GM12878 (cell line): ENCODE measurements at regions not wholly inside any gene's neighbourhood (a gene's known extent, or its start where the extent isn't known, plus 50 kb on each side); places are given as distances from the start of the nearest gene placed in this dataset.

Experiments used
- ATAC-seq: fragments of 200-7000 bp; cut with Tn5 transposase; 3 replicates; pipeline ENCODE4 v1.9.1; 2020; ENCODE audit warnings: mild to moderate bottlenecking, moderate library complexity
- BruUV-seq: library from RNA; stranded (reverse); fragments of 400-500 nt; replicated peaks from 2 replicates; lab custom pipeline; 2021; lab: Mats Ljungman, UMichigan
- CTCF ChIA-PET: fragments of 300-600 bp; sonication (Branson Sonifier 250); formaldehyde crosslinking; extraction: SDS; loops from one replicate; lab custom pipeline; 2021; ENCODE audit warnings: inconsistent platforms; lab: Yijun Ruan, JAX
- POLR2A ChIA-PET: fragments of 350-600 bp; formaldehyde crosslinking; extraction: SDS; loops from one replicate; lab custom pipeline; 2021; ENCODE audit warnings: inconsistent platforms; lab: Charles Lee
- RAD21 ChIA-PET: fragments of 300-600 bp; sonication (Branson Sonifier 250); formaldehyde crosslinking; loops from one replicate; lab custom pipeline; 2023; ENCODE audit warnings: antibody characterized with exemption; ENCODE audit not compliant: unreplicated experiment; lab: Charles Lee
- SMC1A ChIA-PET: fragments of 300-600 bp; sonication (Branson Sonifier 250); formaldehyde crosslinking; loops from one replicate; lab custom pipeline; 2023; ENCODE audit not compliant: unreplicated experiment, uncharacterized antibody; lab: Charles Lee
- DNase-seq: peaks from one replicate; pipeline ENCODE4 v3.0.0-alpha.2; 2011; ENCODE audit warnings: low read depth, low spot score
- FAIRE-seq: peaks from 3 replicates; lab custom pipeline; 2011; peaks lifted over from hg19 to GRCh38; lab: Jason Lieb, UNC
- H2AFZ ChIP-seq: 2 replicates; pipeline ENCODE4 v1.6.0; 2011; ENCODE audit warnings: low read depth, low read length, control low read depth; ENCODE audit not compliant: control insufficient read depth
- H3K27ac ChIP-seq: 2 replicates; pipeline ENCODE4 v1.5.1; 2011; ENCODE audit warnings: control low read depth; ENCODE audit not compliant: control insufficient read depth, insufficient read depth
- H3K27me3 ChIP-seq, 2 experiments: replicated peaks in 1 of 2; 2 replicates each; pipeline versions ENCODE4 v1.6.0 to v1.6.1; 2011; ENCODE audit warnings: low read length in 1 of 2; ENCODE audit not compliant: control insufficient read depth in 2 of 2, insufficient read depth in 2 of 2
- H3K36me3 ChIP-seq, 2 experiments: 2 replicates each; pipeline ENCODE4 v1.5.1; 2011; ENCODE audit warnings: low read length in 1 of 2; ENCODE audit not compliant: control insufficient read depth in 2 of 2, insufficient read depth in 2 of 2
- H3K4me1 ChIP-seq: 2 replicates; pipeline ENCODE4 v1.6.1; 2011; ENCODE audit warnings: mild to moderate bottlenecking, low read length, moderate library complexity, mixed read lengths; ENCODE audit not compliant: control insufficient read depth, insufficient read depth
- H3K4me2 ChIP-seq: 2 replicates; pipeline ENCODE4 v1.6.0; 2011; ENCODE audit warnings: control low read depth; ENCODE audit not compliant: control insufficient read depth, insufficient read depth
- H3K4me3 ChIP-seq: fragments of 200-600 bp; sonication (generic); 2 replicates; pipeline ENCODE4 v1.5.1; 2016
- H3K79me2 ChIP-seq: 2 replicates; pipeline ENCODE4 v1.6.0; 2011; ENCODE audit warnings: low read length; ENCODE audit not compliant: control insufficient read depth, insufficient read depth
- H3K9ac ChIP-seq: 2 replicates; pipeline ENCODE4 v1.8.0; 2011; ENCODE audit warnings: low read length, control low read depth, mixed read lengths; ENCODE audit not compliant: control insufficient read depth, insufficient read depth
- H3K9me3 ChIP-seq: replicated peaks from 3 replicates; pipeline ENCODE4 v1.5.1; 2011; ENCODE audit warnings: mild to moderate bottlenecking, low read length; ENCODE audit not compliant: control insufficient read depth, insufficient read depth
- H4K20me1 ChIP-seq: 2 replicates; pipeline ENCODE4 v1.6.0; 2011; ENCODE audit not compliant: control insufficient read depth, insufficient read depth
- CBX5 ChIP-seq: sonication (generic); IDR thresholded peaks from 2 replicates; pipeline ENCODE4 v1.6.1; 2016; ENCODE audit warnings: low read depth, moderate library complexity, mild to moderate bottlenecking, inconsistent platforms
- CHD4 ChIP-seq: fragments of 200-600 bp; sonication (generic); IDR thresholded peaks from 2 replicates; pipeline ENCODE4 v1.6.1; 2016; ENCODE audit warnings: mild to moderate bottlenecking
- EED ChIP-seq: sonication (generic); IDR thresholded peaks from 2 replicates; pipeline ENCODE4 v1.6.1; 2016; ENCODE audit warnings: antibody characterized with exemption, low read depth
- EP300 ChIP-seq, 2 experiments: fragments of 150-350 bp in 1 of 2; IDR thresholded peaks; 2 replicates each; pipeline ENCODE4 v1.6.1; 2011 to 2012; ENCODE audit warnings: low read depth in 2 of 2, low read length in 2 of 2, borderline replicate concordance in 1 of 2, improper control_type of control experiment in 1 of 2, inconsistent platforms in 1 of 2; ENCODE audit not compliant: control insufficient read depth in 1 of 2
- EZH2 ChIP-seq: IDR thresholded peaks from 2 replicates; pipeline ENCODE4 v1.6.1; 2012; ENCODE audit warnings: low read depth, mild to moderate bottlenecking, control low read depth, inconsistent platforms, low read length, borderline replicate concordance; ENCODE audit not compliant: control insufficient read depth
- HCFC1 ChIP-seq: fragments of 150-350 bp; IDR thresholded peaks from 2 replicates; pipeline ENCODE4 v1.6.1; 2014; ENCODE audit warnings: low read length
- MTA3 ChIP-seq: IDR thresholded peaks from 2 replicates; pipeline ENCODE4 v1.6.1; 2012; ENCODE audit warnings: low read length, inconsistent platforms, borderline replicate concordance
- MYB ChIP-seq: fragments of 150-350 bp; IDR thresholded peaks from 2 replicates; pipeline ENCODE4 v1.6.1; 2014; ENCODE audit warnings: mild to moderate bottlenecking, low read depth, low read length, borderline replicate concordance
- NFXL1 ChIP-seq: fragments of 450-650 bp; IDR thresholded peaks from 2 replicates; pipeline ENCODE4 v1.6.1; 2017; ENCODE audit warnings: antibody characterized with exemption, mild to moderate bottlenecking, borderline replicate concordance
- NKRF ChIP-seq: fragments of 450-650 bp; conservative IDR thresholded peaks from 2 replicates; pipeline ENCODE4 v1.6.1; 2017; ENCODE audit warnings: mild to moderate bottlenecking, moderate library complexity
- RCOR1 ChIP-seq: conservative IDR thresholded peaks from 2 replicates; pipeline ENCODE4 v1.6.1; 2012; ENCODE audit warnings: low read depth, low read length, improper control_type of control experiment
- REST ChIP-seq: IDR thresholded peaks from 2 replicates; pipeline ENCODE4 v1.6.1; 2012; ENCODE audit warnings: mild to moderate bottlenecking, low read depth, low read length
- SKIL ChIP-seq: fragments of 450-650 bp; IDR thresholded peaks from 2 replicates; pipeline ENCODE4 v1.6.1; 2017; ENCODE audit warnings: mild to moderate bottlenecking, low read depth, inconsistent platforms; ENCODE audit not compliant: poor library complexity, severe bottlenecking
- SMAD1 ChIP-seq: fragments of 450-650 bp; IDR thresholded peaks from 2 replicates; pipeline ENCODE4 v1.6.1; 2018; ENCODE audit warnings: mild to moderate bottlenecking, low read depth; ENCODE audit not compliant: partially characterized antibody
- SREBF1 ChIP-seq: IDR thresholded peaks from 2 replicates; pipeline ENCODE4 v1.6.1; 2012; ENCODE audit warnings: mild to moderate bottlenecking, low read length
- TAF1 ChIP-seq: IDR thresholded peaks from 2 replicates; pipeline ENCODE4 v1.6.1; 2011; ENCODE audit warnings: mild to moderate bottlenecking, low read depth, low read length, borderline replicate concordance
- YY1 ChIP-seq: IDR thresholded peaks from 2 replicates; pipeline ENCODE4 v1.6.1; 2011; ENCODE audit warnings: low read depth, mild to moderate bottlenecking, low read length
- ZBED1 ChIP-seq: IDR thresholded peaks from 2 replicates; pipeline ENCODE4 v1.6.1; 2016; ENCODE audit warnings: borderline replicate concordance
- ZNF207 ChIP-seq: fragments of 450-650 bp; IDR thresholded peaks from 2 replicates; pipeline ENCODE4 v1.6.1; 2014; ENCODE audit warnings: antibody characterized with exemption, mild to moderate bottlenecking, borderline replicate concordance
- ZSCAN29 ChIP-seq: fragments of 450-650 bp; IDR thresholded peaks from 2 replicates; pipeline ENCODE4 v1.6.1; 2017; ENCODE audit warnings: mild to moderate bottlenecking, moderate library complexity
- WGBS: methylation state at CpG from one replicate; pipeline ENCODE4 v1.1.6; 2016; ENCODE audit warnings: low lambda C conversion rate; ENCODE audit not compliant: insufficient replicate concordance, insufficient coverage; ENCODE audit errors: missing lambda C conversion rate; 5-methylcytosine and 5-hydroxymethylcytosine counted together
- in situ Hi-C: fragments of 300-500 bp; cut with MboI; formaldehyde crosslinking; loops from 9 replicates; pipeline ENCODE4 v1.14.3; 2018; ENCODE audit warnings: mixed read lengths
- intact Hi-C: fragments of 100-400 bp; cut with micrococcal nuclease; formaldehyde crosslinking; loops from one replicate; pipeline ENCODE4 v1.14.2; 2022; ENCODE audit not compliant: unreplicated experiment

GRCh38 chr11:23425381-23425780 is 565.1 kb upstream of the CCDC179 start:
- CTCF ChIA-PET = interaction anchor here (0.7 to 1.1 kb wide), 2 partner anchors 14 to 115 kb away, joined by 3 read pairs; no protein-coding TSS in a partner anchor
- H3K27me3 ChIP-seq = no peaks in the 10 kb centered on the region
- WGBS = 14% methylated on average over 2 of the region's 2 CpGs
- no peak overlapping the region for H3K4me3 ChIP-seq
- H3K4me1 ChIP-seq = no peaks in the 10 kb centered on the region
- in situ Hi-C loops (no loop called here), intact Hi-C loops (no loop called here)
- DNase-seq (no peak), FAIRE-seq (no peak), ATAC-seq (no peak)
- H3K9ac ChIP-seq = no peak overlapping the region
- no peak overlapping the region for H2AFZ ChIP-seq
- POLR2A ChIA-PET = no interaction called here
- H4K20me1 ChIP-seq = no peaks in the 10 kb centered on the region
- H3K4me2 ChIP-seq = no peak overlapping the region
- no peaks in the 10 kb centered on the region for H3K79me2 ChIP-seq
- H3K27ac ChIP-seq = no peak overlapping the region
- no peaks in the 10 kb centered on the region for H3K9me3 ChIP-seq
- no peaks in the 10 kb centered on the region for H3K36me3 ChIP-seq
- SMC1A ChIA-PET = no interaction called here
- RAD21 ChIA-PET = no interaction called here
- no TSS peak for BruUV-seq
- no peak for TF ChIP-seq REST
- no peak for TF ChIP-seq EZH2
- no peak for TF ChIP-seq MTA3
- no peak for TF ChIP-seq SKIL
- no peak for TF ChIP-seq ZBED1
- TF ChIP-seq SREBF1 = no peak
- TF ChIP-seq ZSCAN29 = no peak
- no peak for TF ChIP-seq TAF1
- no peak for TF ChIP-seq EED
- TF ChIP-seq HCFC1 = no peak
- TF ChIP-seq EP300 (IDR thresholded peaks at IDR 0.05; ENCODE audit: borderline replicate concordance in 1 of 2, control insufficient read depth in 1 of 2, low read depth in 2 of 2, low read length in 2 of 2) = no peak
- no peak for TF ChIP-seq NKRF
- no peak for TF ChIP-seq SMAD1
- no peak for TF ChIP-seq ZNF207
- TF ChIP-seq NFXL1 = no peak
- no peak for TF ChIP-seq RCOR1
- TF ChIP-seq CBX5 = no peak
- TF ChIP-seq YY1 = no peak
- no peak for TF ChIP-seq CHD4
- TF ChIP-seq MYB = no peak
